CD4-positive, alpha-beta T cell treated with Interferon alpha-2 for 1 hour (primary cell): ENCODE measurements at regions not wholly inside any gene's neighbourhood (a gene's known extent, or its start where the extent isn't known, plus 50 kb on each side); places are given as distances from the start of the nearest gene placed in this dataset.
"Not testable (repeated sequence)": the region's sequence is repeated elsewhere in the genome, so short reads cannot be mapped to it uniquely, and the experiment has no call there.

Experiments used
- DNase-seq, 2 donors: peaks; one replicate each; pipeline ENCODE4 v3.0.0-alpha.2; 2020 to 2022

- no peak for DNase-seq
These were observed 132.9 kb upstream of the LRIG1 start for GRCh38 chr3:66633402-66634381.

- no peak for DNase-seq
These were observed 137.9 kb upstream of the LRIG1 start for GRCh38 chr3:66638717-66639116.

GRCh38 chr3:66639809-66640356 lies 139.1 kb upstream of the LRIG1 start:
- no peak for DNase-seq

GRCh38 chr3:66642019-66642418 lies 141.2 kb upstream of the LRIG1 start:
- DNase-seq: no peak

- no peak for DNase-seq
These were observed 141.7 kb upstream of the LRIG1 start for GRCh38 chr3:66642484-66642883.

GRCh38 chr3:66644549-66644948 lies 143.7 kb upstream of the LRIG1 start:
- no peak for DNase-seq

GRCh38 chr3:66648975-66649374 lies 148.2 kb upstream of the LRIG1 start:
- DNase-seq: no peak

- not testable (repeated sequence) for DNase-seq
These were observed 150.7 kb upstream of the LRIG1 start for GRCh38 chr3:66651520-66651919.

- not testable (repeated sequence) for DNase-seq
These were observed 151.3 kb upstream of the LRIG1 start for GRCh38 chr3:66652100-66652499.

- no peak for DNase-seq
These were observed 154.2 kb upstream of the LRIG1 start for GRCh38 chr3:66655044-66655443.

GRCh38 chr3:66655671-66656070 lies 154.8 kb upstream of the LRIG1 start:
- no peak for DNase-seq

GRCh38 chr3:66656609-66657008 lies 155.8 kb upstream of the LRIG1 start:
- DNase-seq: no peak

- no peak for DNase-seq
These were observed 158.2 kb upstream of the LRIG1 start for GRCh38 chr3:66659056-66659455.

- DNase-seq: no peak
These were observed 160.8 kb upstream of the LRIG1 start for GRCh38 chr3:66661628-66662027.

GRCh38 chr3:66662894-66663293 lies 162.1 kb upstream of the LRIG1 start:
- DNase-seq: no peak

GRCh38 chr3:66665021-66665695 lies 164.3 kb upstream of the LRIG1 start:
- DNase-seq: no peak

- DNase-seq: no peak
These were observed 165.5 kb upstream of the LRIG1 start for GRCh38 chr3:66666362-66666761.

GRCh38 chr3:66667263-66667662 lies 166.4 kb upstream of the LRIG1 start:
- DNase-seq: no peak

- DNase-seq: no peak
These were observed 170.5 kb upstream of the LRIG1 start for GRCh38 chr3:66671291-66671690.

- DNase-seq: no peak
These were observed 172.0 kb upstream of the LRIG1 start for GRCh38 chr3:66672830-66673229.

- DNase-seq: no peak
These were observed 172.5 kb upstream of the LRIG1 start for GRCh38 chr3:66673293-66673692.

GRCh38 chr3:66675366-66675765 lies 174.5 kb upstream of the LRIG1 start:
- DNase-seq: no peak

- DNase-seq: no peak
These were observed 191.4 kb upstream of the LRIG1 start for GRCh38 chr3:66692042-66692765.
